Spleen (tissue), 11 donors: ENCODE measurements at regions not wholly inside any gene's neighbourhood (a gene's known extent, or its start where the extent isn't known, plus 50 kb on each side); places are given as distances from the start of the nearest gene placed in this dataset.

Experiments
- DNase-seq: peaks from one replicate; pipeline ENCODE4 v3.0.0-alpha.2; 2020
- H3K27ac ChIP-seq, 8 donors: fragments of 200-600 bp; sonication (generic) in 7 of 8; 1 replicate in 4 of 8; 2 replicates in 4 of 8; pipeline versions ENCODE4 v1.5.0 to v1.8.0; 2016 to 2021; ENCODE audit warnings: inconsistent platforms in 4 of 8, mild to moderate bottlenecking in 4 of 8, moderate library complexity in 1 of 8
- H3K27me3 ChIP-seq, 7 donors: fragments of 200-600 bp; sonication (generic) in 6 of 7; replicated peaks in 1 of 7; 1 replicate in 4 of 7; 2 replicates in 3 of 7; pipeline versions ENCODE4 v1.5.0 to v1.8.0; 2016 to 2021; ENCODE audit warnings: inconsistent platforms in 3 of 7, mild to moderate bottlenecking in 1 of 7
- H3K36me3 ChIP-seq, 6 donors: fragments of 200-600 bp; sonication (generic) in 5 of 6; 1 replicate in 4 of 6; 2 replicates in 2 of 6; pipeline versions ENCODE4 v1.5.0 to v1.8.0; 2016 to 2021; ENCODE audit warnings: inconsistent platforms in 2 of 6
- H3K4me1 ChIP-seq, 6 donors: fragments of 200-600 bp; sonication (generic) in 5 of 6; 1 replicate in 3 of 6; 2 replicates in 3 of 6; pipeline versions ENCODE4 v1.5.0 to v1.8.0; 2016 to 2021; ENCODE audit warnings: inconsistent platforms in 3 of 6
- H3K4me3 ChIP-seq, 8 donors: fragments of 200-600 bp; sonication (generic) in 7 of 8; 1 replicate in 4 of 8; 2 replicates in 4 of 8; pipeline versions ENCODE4 v1.5.0 to v1.8.0; 2016 to 2021; ENCODE audit warnings: inconsistent platforms in 4 of 8, mild to moderate bottlenecking in 4 of 8, moderate library complexity in 2 of 8
- H3K9me3 ChIP-seq, 8 donors: fragments of 200-600 bp; sonication (generic) in 7 of 8; 1 replicate in 4 of 8; 2 replicates in 4 of 8; pipeline versions ENCODE4 v1.5.0 to v1.8.0; 2016 to 2021; ENCODE audit warnings: inconsistent platforms in 4 of 8
- CTCF ChIP-seq, 11 experiments: fragments of 200-600 bp in 7 of 11; fragments of 450-650 bp in 4 of 11; sonication (generic) in 4 of 11; IDR thresholded peaks in 8 of 11; conservative IDR thresholded peaks in 3 of 11; 1 replicate in 7 of 11; 2 replicates in 4 of 11; pipeline versions ENCODE4 v1.4.0 to v1.8.0; 2016 to 2021; ENCODE audit warnings: antibody characterized with exemption in 11 of 11, inconsistent platforms in 4 of 11, mild to moderate bottlenecking in 1 of 11
- POLR2A ChIP-seq, 3 donors: fragments of 450-650 bp; IDR thresholded peaks; one replicate each; pipeline ENCODE4 v1.5.1; 2017; ENCODE audit warnings: antibody characterized with exemption in 3 of 3, mild to moderate bottlenecking in 1 of 3
- POLR2AphosphoS5 ChIP-seq, 3 donors: sonication (generic); formaldehyde crosslinking; IDR thresholded peaks; one replicate each; pipeline ENCODE4 v1.5.1; 2017; ENCODE audit warnings: antibody characterized with exemption in 3 of 3
- WGBS, 5 donors: extraction: QIAGEN DNeasy Blood & Tissue Kit in 3 of 5; methylation state at CpG; one replicate each; pipeline versions ENCODE4 v1.1.5 to v1.1.7; 2013 to 2018; 5-methylcytosine and 5-hydroxymethylcytosine counted together
- intact Hi-C: fragments of 100-400 bp; cut with DNase I; formaldehyde crosslinking; loops from one replicate; pipeline ENCODE4 v1.15.0; 2023; ENCODE audit warnings: low total_unique reads
- donor health status: healthy with polysubstance abuse.
- donor health status: DM: no; HTN: no; CAD: no; lungs with moderate emphysema.
- donor health status: DM: no; HTN: no; CAD: no.
- donor health status: Bipolar disorder and iron deficiency.
- donor health status: healthy.
- donor health status: DM: no; HTN: no; CAD: no.
- donor health status: DM: yes; HTN: yes; CAD: no.

GRCh38 chr2:155412598-155412997, 714.1 kb downstream of the KCNJ3 start:
- 65 to 91% (median 76%) methylated on average over 1 of the region's 1 CpG for WGBS, 5 donors
- TF ChIP-seq CTCF (IDR thresholded peaks at IDR 0.05 in 8 of 11, conservative IDR thresholded peaks at IDR 0.05 in 3 of 11) (no peak), POLR2AphosphoS5 (IDR thresholded peaks at IDR 0.05) (no peak), POLR2A (IDR thresholded peaks at IDR 0.05) (no peak)
- no peaks in the 10 kb centered on the region for H3K36me3 ChIP-seq
- intact Hi-C loops: no loop called here
- H3K4me1 ChIP-seq: no peaks in the 10 kb centered on the region
- no peak for DNase-seq
- no peak overlapping the region for H3K4me3 ChIP-seq
- H3K9me3 ChIP-seq: peaks cover 0 to 11% (median 3%) of the 10 kb centered on the region in 8 donors
- no peak overlapping the region for H3K27ac ChIP-seq
- no peaks in the 10 kb centered on the region for H3K27me3 ChIP-seq

- WGBS, 5 donors: 71 to 81% (median 78%) methylated on average over 3 of the region's 3 CpGs
- H3K27ac ChIP-seq: no peak overlapping the region
- no peaks in the 10 kb centered on the region for H3K27me3 ChIP-seq
- H3K4me3 ChIP-seq: no peak overlapping the region
- DNase-seq: no peak
- TF ChIP-seq POLR2AphosphoS5 (IDR thresholded peaks at IDR 0.05) (no peak), POLR2A (IDR thresholded peaks at IDR 0.05) (no peak), CTCF (IDR thresholded peaks at IDR 0.05 in 8 of 11, conservative IDR thresholded peaks at IDR 0.05 in 3 of 11) (no peak)
- H3K9me3 ChIP-seq: peaks cover 0 to 36% (median 30%) of the 10 kb centered on the region in 8 donors
- H3K4me1 ChIP-seq: no peaks in the 10 kb centered on the region
- H3K36me3 ChIP-seq: no peaks in the 10 kb centered on the region
- intact Hi-C loops: no loop called here
These were observed 706.0 kb downstream of the KCNJ3 start for GRCh38 chr2:155404433-155405002.

GRCh38 chr2:155393406-155393805, 694.9 kb downstream of the KCNJ3 start:
- H3K27me3 ChIP-seq: no peaks in the 10 kb centered on the region
- H3K4me1 ChIP-seq: no peaks in the 10 kb centered on the region
- H3K4me3 ChIP-seq: no peak overlapping the region
- DNase-seq: no peak
- H3K36me3 ChIP-seq: no peaks in the 10 kb centered on the region
- intact Hi-C loops: no loop called here
- H3K27ac ChIP-seq: no peak overlapping the region
- no peak for TF ChIP-seq POLR2A (IDR thresholded peaks at IDR 0.05)
- no peak for TF ChIP-seq CTCF (IDR thresholded peaks at IDR 0.05 in 8 of 11, conservative IDR thresholded peaks at IDR 0.05 in 3 of 11)
- TF ChIP-seq POLR2AphosphoS5 (IDR thresholded peaks at IDR 0.05): no peak
- H3K9me3 ChIP-seq: no peaks in the 10 kb centered on the region

- Histone ChIP-seq H3K27ac (no peak overlapping the region), H3K4me3 (no peak overlapping the region), H3K27me3 (no peaks in the 10 kb centered on the region), H3K36me3 (no peaks in the 10 kb centered on the region), H3K9me3 (no peaks in the 10 kb centered on the region), H3K4me1 (no peaks in the 10 kb centered on the region)
- WGBS, 5 donors: 33 to 49% (median 42%) methylated on average over 2 of the region's 2 CpGs
- no peak for TF ChIP-seq POLR2AphosphoS5 (IDR thresholded peaks at IDR 0.05)
- no peak for TF ChIP-seq POLR2A (IDR thresholded peaks at IDR 0.05)
- TF ChIP-seq CTCF (IDR thresholded peaks at IDR 0.05 in 8 of 11, conservative IDR thresholded peaks at IDR 0.05 in 3 of 11): no peak
- intact Hi-C loops: no loop called here
- DNase-seq: no peak
These were observed 693.2 kb downstream of the KCNJ3 start for GRCh38 chr2:155391613-155392130.
